Activated T-helper 2 cell treated with anti-CD3 and anti-CD28 coated beads, Interferon-gamma antibody, Interleukin-2, Interleukin-4, amounts not matched to agents 10 μg/mL and 5 μg/mL and 100 μg/mL, durations not matched to agents 14 hours and 24 hours and 36 hours (primary cell): ENCODE measurements at regions not wholly inside any gene's neighbourhood (a gene's known extent, or its start where the extent isn't known, plus 50 kb on each side); places are given as distances from the start of the nearest gene placed in this dataset.

ENCODE experiments used
- DNase-seq: peaks from one replicate; pipeline ENCODE4 v3.0.0; 2021; ENCODE audit warnings: low spot score
- H3K27ac Mint-ChIP-seq: one replicate; pipeline ENCODE4 v1.8.0; 2021; ENCODE audit warnings: mixed read lengths
- H3K27me3 Mint-ChIP-seq: one replicate; pipeline ENCODE4 v1.8.0; 2021; ENCODE audit warnings: low read depth, mixed read lengths
- H3K36me3 Mint-ChIP-seq: one replicate; pipeline ENCODE4 v1.8.0; 2021; ENCODE audit warnings: low read depth, mixed read lengths
- H3K4me1 Mint-ChIP-seq: one replicate; pipeline ENCODE4 v1.8.0; 2021; ENCODE audit warnings: low read depth, mixed read lengths
- H3K4me3 Mint-ChIP-seq: one replicate; pipeline ENCODE4 v1.8.0; 2021; ENCODE audit warnings: low read depth, mild to moderate bottlenecking, moderate library complexity, mixed read lengths
- H3K9me3 Mint-ChIP-seq: one replicate; pipeline ENCODE4 v1.8.0; 2021; ENCODE audit warnings: mixed read lengths
- intact Hi-C: fragments of 100-400 bp; cut with micrococcal nuclease; formaldehyde crosslinking; loops from one replicate; pipeline ENCODE4 v1.15.1; 2023

GRCh38 chr13:47005756-47006414, 109.0 kb upstream of the HTR2A start:
- no peak overlapping the region for H3K4me3 Mint-ChIP-seq
- H3K9me3 Mint-ChIP-seq, result no peaks in the 10 kb centered on the region
- intact Hi-C loops, result no loop called here
- H3K27me3 Mint-ChIP-seq, result no peaks in the 10 kb centered on the region
- H3K4me1 Mint-ChIP-seq, result no peaks in the 10 kb centered on the region
- H3K27ac Mint-ChIP-seq, result no peak overlapping the region
- H3K36me3 Mint-ChIP-seq, result no peaks in the 10 kb centered on the region
- DNase-seq, result no peak

GRCh38 chr13:47004540-47004939, 107.7 kb upstream of the HTR2A start:
- intact Hi-C loops, result no loop called here
- H3K27ac Mint-ChIP-seq, result no peak overlapping the region
- DNase-seq, result no peak
- H3K27me3 Mint-ChIP-seq, result no peaks in the 10 kb centered on the region
- H3K36me3 Mint-ChIP-seq, result no peaks in the 10 kb centered on the region
- H3K4me3 Mint-ChIP-seq, result no peak overlapping the region
- H3K9me3 Mint-ChIP-seq, result no peaks in the 10 kb centered on the region
- no peaks in the 10 kb centered on the region for H3K4me1 Mint-ChIP-seq

- intact Hi-C loops, result no loop called here
- no peak for DNase-seq
- Mint-ChIP-seq H3K4me1 (no peaks in the 10 kb centered on the region), H3K4me3 (no peak overlapping the region), H3K36me3 (no peaks in the 10 kb centered on the region), H3K9me3 (no peaks in the 10 kb centered on the region), H3K27me3 (no peaks in the 10 kb centered on the region), H3K27ac (no peak overlapping the region)
These were observed 107.2 kb upstream of the HTR2A start for GRCh38 chr13:47004027-47004426.

- no peaks in the 10 kb centered on the region for H3K27me3 Mint-ChIP-seq
- H3K4me1 Mint-ChIP-seq, result no peaks in the 10 kb centered on the region
- no peak for DNase-seq
- H3K36me3 Mint-ChIP-seq, result no peaks in the 10 kb centered on the region
- no peak overlapping the region for H3K27ac Mint-ChIP-seq
- no peak overlapping the region for H3K4me3 Mint-ChIP-seq
- intact Hi-C loops, result no loop called here
- no peaks in the 10 kb centered on the region for H3K9me3 Mint-ChIP-seq
These were observed 103.3 kb upstream of the HTR2A start for GRCh38 chr13:47000165-47000564.

- intact Hi-C loops, result no loop called here
- DNase-seq, result no peak
- no peaks in the 10 kb centered on the region for H3K36me3 Mint-ChIP-seq
- H3K27me3 Mint-ChIP-seq, result no peaks in the 10 kb centered on the region
- H3K4me3 Mint-ChIP-seq, result no peak overlapping the region
- no peak overlapping the region for H3K27ac Mint-ChIP-seq
- no peaks in the 10 kb centered on the region for H3K4me1 Mint-ChIP-seq
- H3K9me3 Mint-ChIP-seq, result no peaks in the 10 kb centered on the region
These were observed 99.6 kb upstream of the HTR2A start for GRCh38 chr13:46996316-46997030.

- Mint-ChIP-seq H3K27ac (no peak overlapping the region), H3K4me1 (no peaks in the 10 kb centered on the region), H3K27me3 (no peaks in the 10 kb centered on the region), H3K36me3 (no peaks in the 10 kb centered on the region), H3K9me3 (no peaks in the 10 kb centered on the region), H3K4me3 (no peak overlapping the region)
- DNase-seq, result no peak
- intact Hi-C loops, result no loop called here
These were observed 99.0 kb upstream of the HTR2A start for GRCh38 chr13:46995874-46996273.

GRCh38 chr13:46994492-46994891, 97.6 kb upstream of the HTR2A start:
- Mint-ChIP-seq H3K27me3 (peaks cover 3% of the 10 kb centered on the region), H3K36me3 (no peaks in the 10 kb centered on the region), H3K9me3 (no peaks in the 10 kb centered on the region), H3K4me1 (no peaks in the 10 kb centered on the region), H3K27ac (no peak overlapping the region), H3K4me3 (no peak overlapping the region)
- intact Hi-C loops, result no loop called here
- DNase-seq, result no peak

- no peak overlapping the region for H3K4me3 Mint-ChIP-seq
- H3K4me1 Mint-ChIP-seq, result no peaks in the 10 kb centered on the region
- DNase-seq, result no peak
- H3K9me3 Mint-ChIP-seq, result no peaks in the 10 kb centered on the region
- H3K27me3 Mint-ChIP-seq, result peaks cover 3% of the 10 kb centered on the region
- intact Hi-C loops, result no loop called here
- H3K27ac Mint-ChIP-seq, result no peak overlapping the region
- H3K36me3 Mint-ChIP-seq, result no peaks in the 10 kb centered on the region
These were observed 95.6 kb upstream of the HTR2A start for GRCh38 chr13:46992383-46992952.

GRCh38 chr13:46983881-46984280, 87.0 kb upstream of the HTR2A start:
- H3K4me3 Mint-ChIP-seq, result no peak overlapping the region
- H3K9me3 Mint-ChIP-seq, result no peaks in the 10 kb centered on the region
- H3K36me3 Mint-ChIP-seq, result no peaks in the 10 kb centered on the region
- no peak for DNase-seq
- no peak overlapping the region for H3K27ac Mint-ChIP-seq
- H3K4me1 Mint-ChIP-seq, result peaks cover 3% of the 10 kb centered on the region
- intact Hi-C loops, result no loop called here
- no peaks in the 10 kb centered on the region for H3K27me3 Mint-ChIP-seq

GRCh38 chr13:46982856-46983582, 86.2 kb upstream of the HTR2A start:
- DNase-seq, result no peak
- no peak overlapping the region for H3K27ac Mint-ChIP-seq
- no peak overlapping the region for H3K4me3 Mint-ChIP-seq
- H3K27me3 Mint-ChIP-seq, result no peaks in the 10 kb centered on the region
- peaks cover 3% of the 10 kb centered on the region for H3K4me1 Mint-ChIP-seq
- H3K9me3 Mint-ChIP-seq, result no peaks in the 10 kb centered on the region
- intact Hi-C loops, result no loop called here
- no peaks in the 10 kb centered on the region for H3K36me3 Mint-ChIP-seq

GRCh38 chr13:46975173-46975572, 78.3 kb upstream of the HTR2A start:
- no peak overlapping the region for H3K4me3 Mint-ChIP-seq
- H3K27ac Mint-ChIP-seq, result no peak overlapping the region
- H3K9me3 Mint-ChIP-seq, result peaks cover 9% of the 10 kb centered on the region
- no peaks in the 10 kb centered on the region for H3K4me1 Mint-ChIP-seq
- DNase-seq, result no peak
- H3K36me3 Mint-ChIP-seq, result no peaks in the 10 kb centered on the region
- no peaks in the 10 kb centered on the region for H3K27me3 Mint-ChIP-seq
- intact Hi-C loops, result no loop called here

- no peaks in the 10 kb centered on the region for H3K4me1 Mint-ChIP-seq
- H3K27ac Mint-ChIP-seq, result no peak overlapping the region
- H3K27me3 Mint-ChIP-seq, result no peaks in the 10 kb centered on the region
- no peaks in the 10 kb centered on the region for H3K36me3 Mint-ChIP-seq
- intact Hi-C loops, result no loop called here
- H3K4me3 Mint-ChIP-seq, result no peak overlapping the region
- DNase-seq, result no peak
- no peaks in the 10 kb centered on the region for H3K9me3 Mint-ChIP-seq
These were observed 71.6 kb upstream of the HTR2A start for GRCh38 chr13:46968450-46968849.
